OCI-LY1 (cell line): ENCODE measurements at regions not wholly inside any gene's neighbourhood (a gene's known extent, or its start where the extent isn't known, plus 50 kb on each side); places are given as distances from the start of the nearest gene placed in this dataset.

Experiments used
- H2AFZ ChIP-seq: fragments of 200-600 bp; sonication (generic), shearing (Covaris generic); 2 replicates; pipeline ENCODE4 v1.6.0; 2014; ENCODE audit warnings: antibody characterized with exemption, mild to moderate bottlenecking, low read length
- H3F3A ChIP-seq: fragments of 200-600 bp; sonication (generic), shearing (Covaris generic); 2 replicates; pipeline ENCODE4 v1.6.0; 2014; ENCODE audit warnings: mild to moderate bottlenecking, antibody characterized with exemption, low read length, moderate library complexity; ENCODE audit not compliant: insufficient read depth
- H3K27ac ChIP-seq: fragments of 200-600 bp; sonication (generic); 2 replicates; pipeline ENCODE4 v1.5.1; 2014; ENCODE audit warnings: low read length, mixed run types, mild to moderate bottlenecking, low read depth; ENCODE audit not compliant: poor library complexity, severe bottlenecking
- H3K27me3 ChIP-seq: fragments of 200-600 bp; sonication (generic); 2 replicates; pipeline ENCODE4 v1.6.0; 2014; ENCODE audit warnings: antibody characterized with exemption, mild to moderate bottlenecking, low read length, moderate library complexity; ENCODE audit not compliant: insufficient read depth
- H3K36me3 ChIP-seq: fragments of 200-600 bp; sonication (generic); 2 replicates; pipeline ENCODE4 v1.6.1; 2014; ENCODE audit warnings: mild to moderate bottlenecking, antibody characterized with exemption, low read length, moderate library complexity, mixed read lengths; ENCODE audit not compliant: insufficient read depth
- H3K4me1 ChIP-seq: fragments of 200-600 bp; sonication (generic); 2 replicates; pipeline ENCODE4 v1.5.1; 2014; ENCODE audit warnings: mild to moderate bottlenecking, low read length, moderate library complexity; ENCODE audit not compliant: insufficient read depth, severe bottlenecking
- H3K4me2 ChIP-seq: fragments of 200-600 bp; sonication (generic), shearing (Covaris generic); 2 replicates; pipeline ENCODE4 v1.6.1; 2014; ENCODE audit warnings: low read length
- H3K4me3 ChIP-seq: fragments of 200-600 bp; sonication (generic); 2 replicates; pipeline ENCODE4 v1.5.1; 2014; ENCODE audit warnings: low read length, low read depth, mild to moderate bottlenecking, mixed read lengths; ENCODE audit not compliant: poor library complexity, severe bottlenecking
- H3K79me2 ChIP-seq: fragments of 200-600 bp; shearing (Covaris generic); 2 replicates; pipeline ENCODE4 v1.6.1; 2016; ENCODE audit warnings: mixed run types, low read length, mixed read lengths; ENCODE audit not compliant: insufficient read depth
- H3K9ac ChIP-seq: fragments of 200-600 bp; sonication (generic), shearing (Covaris generic); 2 replicates; pipeline ENCODE4 v1.6.1; 2014; ENCODE audit warnings: mild to moderate bottlenecking, low read length, mixed read lengths
- H3K9me2 ChIP-seq: fragments of 200-600 bp; sonication (generic), shearing (Covaris generic); 2 replicates; pipeline ENCODE4 v1.6.1; 2014; ENCODE audit warnings: low read depth, mild to moderate bottlenecking, low read length, mixed read lengths
- H3K9me3 ChIP-seq: fragments of 200-600 bp; shearing (Covaris generic); 2 replicates; pipeline ENCODE4 v1.6.1; 2014; ENCODE audit warnings: low read length, mixed read lengths
- H4K20me1 ChIP-seq: fragments of 200-600 bp; sonication (generic), shearing (Covaris generic); 2 replicates; pipeline ENCODE4 v1.6.0; 2016; ENCODE audit warnings: mild to moderate bottlenecking, low read length; ENCODE audit not compliant: insufficient read depth
- CTCF ChIP-seq: fragments of 200-600 bp; sonication (generic), shearing (Covaris generic); IDR thresholded peaks from 2 replicates; pipeline ENCODE4 v1.5.1; 2017; ENCODE audit warnings: mild to moderate bottlenecking, antibody characterized with exemption, low read length, moderate library complexity, mixed read lengths
- EZH2 ChIP-seq: fragments of 200-600 bp; sonication (generic), shearing (Covaris generic); IDR thresholded peaks from 2 replicates; pipeline ENCODE4 v1.8.0; 2017; ENCODE audit warnings: borderline replicate concordance, mixed run types, mild to moderate bottlenecking, antibody characterized with exemption, low read length, moderate library complexity, mixed read lengths

GRCh38 chr19:33947265-33947964, 150.7 kb downstream of the KCTD15 start:
- H3K36me3 ChIP-seq = no peaks in the 10 kb centered on the region
- no peaks in the 10 kb centered on the region for H3K27me3 ChIP-seq
- H3K79me2 ChIP-seq = no peaks in the 10 kb centered on the region

DNA sequence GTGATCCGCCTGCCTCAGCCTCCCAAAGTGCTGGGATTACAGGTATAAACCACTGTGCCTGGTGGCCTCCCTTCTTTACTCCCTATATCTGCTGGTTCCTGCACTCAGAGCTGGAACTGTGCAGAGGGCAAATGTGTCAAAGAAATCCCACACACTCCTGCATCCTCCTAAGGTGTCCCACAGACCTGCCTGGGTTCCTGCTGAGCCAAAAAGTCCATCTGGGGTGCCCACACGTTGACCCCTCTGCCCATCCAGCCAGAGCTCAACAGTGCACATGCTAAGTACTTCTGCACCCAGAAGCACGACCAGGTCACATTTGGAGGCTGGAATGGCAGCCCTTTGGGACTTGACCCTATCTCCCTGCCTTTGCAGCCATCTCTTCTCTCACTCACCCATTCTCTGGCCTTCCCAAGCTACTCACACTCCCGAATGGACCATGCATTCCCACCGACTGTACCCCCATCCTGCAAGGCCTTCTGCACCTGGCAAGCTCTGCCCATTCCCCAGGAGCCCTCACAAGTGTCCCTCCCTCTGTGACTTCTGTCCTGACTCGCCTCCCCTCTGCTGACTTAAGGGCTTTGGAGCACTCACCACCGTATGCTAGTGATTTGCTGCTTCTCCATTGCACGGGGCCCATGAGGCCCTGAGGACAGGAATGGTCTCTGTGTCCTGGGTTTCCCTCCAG, 152.1 kb downstream of the KCTD15 start:
- H3F3A ChIP-seq = no peaks in the 10 kb centered on the region
- TF ChIP-seq CTCF = no peak
- TF ChIP-seq EZH2 = no peak

More at GRCh38 chr19:33947265-33947964, 150.7 kb downstream of the KCTD15 start:
- Histone ChIP-seq H3K4me2 (no peak overlapping the region), H3K9me3 (no peaks in the 10 kb centered on the region), H3K9ac (no peak overlapping the region), H3K27ac (no peak overlapping the region), H3F3A (no peaks in the 10 kb centered on the region), H3K9me2 (no peaks in the 10 kb centered on the region), H2AFZ (no peak overlapping the region), H4K20me1 (no peaks in the 10 kb centered on the region), H3K4me1 (no peaks in the 10 kb centered on the region), H3K4me3 (no peak overlapping the region)
- TF ChIP-seq CTCF (peak; percentile 44; the same call in 1 of the 2 replicates), EZH2 (no peak)

GRCh38 chr19:33950091-33950750, 153.6 kb downstream of the KCTD15 start:
- Histone ChIP-seq H3K9me3 (no peaks in the 10 kb centered on the region), H3K79me2 (no peaks in the 10 kb centered on the region)

More for the DNA sequence above, 152.1 kb downstream of the KCTD15 start:
- Histone ChIP-seq H4K20me1 (no peaks in the 10 kb centered on the region), H3K9me2 (no peaks in the 10 kb centered on the region), H3K79me2 (no peaks in the 10 kb centered on the region), H3K27me3 (no peaks in the 10 kb centered on the region), H3K4me3 (no peak overlapping the region), H3K9me3 (no peaks in the 10 kb centered on the region), H3K36me3 (no peaks in the 10 kb centered on the region), H3K4me2 (no peak overlapping the region), H3K27ac (no peak overlapping the region), H3K4me1 (no peaks in the 10 kb centered on the region), H2AFZ (no peak overlapping the region), H3K9ac (no peak overlapping the region)

More at GRCh38 chr19:33950091-33950750, 153.6 kb downstream of the KCTD15 start:
- Histone ChIP-seq H3K4me1 (no peaks in the 10 kb centered on the region), H3K4me3 (no peak overlapping the region), H3K9ac (no peak overlapping the region), H3K9me2 (no peaks in the 10 kb centered on the region), H3F3A (no peaks in the 10 kb centered on the region), H3K4me2 (no peak overlapping the region), H3K27ac (no peak overlapping the region), H3K36me3 (no peaks in the 10 kb centered on the region), H2AFZ (no peak overlapping the region), H4K20me1 (no peaks in the 10 kb centered on the region), H3K27me3 (no peaks in the 10 kb centered on the region)
- TF ChIP-seq CTCF = no peak
- no peak for TF ChIP-seq EZH2
